ENCODE measurements at regions not wholly inside any gene's neighbourhood (a gene's known extent, or its start where the extent isn't known, plus 50 kb on each side); places are given as distances from the start of the nearest gene placed in this dataset.

DNA sequence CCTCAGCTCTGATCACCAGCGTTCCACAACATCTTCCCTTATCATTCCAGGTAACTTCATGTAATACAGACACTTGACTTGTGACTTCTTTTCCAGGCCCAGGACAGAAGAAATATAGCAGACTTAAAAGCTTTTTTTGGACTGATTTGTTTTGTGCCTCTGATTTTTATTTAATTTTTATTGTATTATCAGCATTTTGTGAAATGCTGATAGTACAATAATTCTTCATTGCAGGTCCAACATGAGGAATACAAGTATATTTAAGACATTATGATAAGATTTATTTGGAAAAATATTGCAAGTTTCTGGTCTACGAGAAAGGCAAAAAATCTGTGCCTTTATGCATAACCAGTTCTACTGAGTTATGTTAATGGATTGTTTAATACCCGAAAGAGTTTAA lies 94.5 kb upstream of the THUMPD2 start:
- WGBS (ENCODE audit: low lambda C conversion rate) = 1% methylated on average over 3 of the region's 3 CpGs
- no peak overlapping the region for H3K4me2 ChIP-seq (ENCODE audit: low read depth, low read length)
- BruUV-seq (replicated peaks) = no TSS peak
- in situ Hi-C loops (cut with HindIII; ENCODE audit: extremely low pct_ligation_motif_present, low pct_unique_long_range_greater_than_20kb) = no loop called here
- H4K20me1 ChIP-seq (ENCODE audit: insufficient read depth, low read length) = no peaks in the 10 kb centered on the region
- no peak for DNase-seq (ENCODE audit: low spot score)
- no peak overlapping the region for H3K9ac ChIP-seq (ENCODE audit: insufficient read depth, low read depth, low read length)
- no peaks in the 10 kb centered on the region for H3K79me2 ChIP-seq (ENCODE audit: insufficient read depth, low read length)
- ChIA-PET POLR2A (no interaction called here), CTCF (ENCODE audit: low intra/inter-chr PET ratio, low total read pairs) (no interaction called here)
- no peak overlapping the region for H3K27ac ChIP-seq (ENCODE audit: extremely low read length, insufficient read depth, low read length)
- peaks cover 0 to 22% of the 10 kb centered on the region in 2 experiments; a peak in 4 of 5 replicates for H3K27me3 ChIP-seq (ENCODE audit: control insufficient read depth in 1 of 2, insufficient read depth in 2 of 2, low read length in 2 of 2)
- no peak for FAIRE-seq
- TF ChIP-seq BRF2 (CRISPR knock-in tag; IDR thresholded peaks at IDR 0.05) = no peak
- peak; percentile 88 for TF ChIP-seq MAFF (IDR thresholded peaks at IDR 0.05; ENCODE audit: low read depth, low read length)
- TF ChIP-seq GFI1 (CRISPR knock-in tag; IDR thresholded peaks at IDR 0.05; ENCODE audit: borderline replicate concordance) = no peak
- no peak for TF ChIP-seq IRF2 (CRISPR knock-in tag; IDR thresholded peaks at IDR 0.05)
- TF ChIP-seq KAT7 (CRISPR knock-in tag; IDR thresholded peaks at IDR 0.05; ENCODE audit: borderline replicate concordance) = no peak
- TF ChIP-seq HOXA9 (CRISPR knock-in tag; IDR thresholded peaks at IDR 0.05; ENCODE audit: borderline replicate concordance) = no peak
- TF ChIP-seq PCBP1 (IDR thresholded peaks at IDR 0.05; ENCODE audit: borderline replicate concordance, low read depth, low read length) = no peak
- peak; percentile 84 to 91 for TF ChIP-seq MAFK (conservative IDR thresholded peaks at IDR 0.05 in 1 of 2, IDR thresholded peaks at IDR 0.05 in 1 of 2; ENCODE audit: low read length in 2 of 2)
- no peak for TF ChIP-seq ZNF703 (CRISPR knock-in tag; IDR thresholded peaks at IDR 0.05; ENCODE audit: borderline replicate concordance)
- TF ChIP-seq ZNF567 (CRISPR knock-in tag; IDR thresholded peaks at IDR 0.05; ENCODE audit: borderline replicate concordance) = no peak
- no peak for TF ChIP-seq SOX5 (CRISPR knock-in tag; IDR thresholded peaks at IDR 0.05; ENCODE audit: borderline replicate concordance)
- TF ChIP-seq ASH2L (IDR thresholded peaks at IDR 0.05; ENCODE audit: insufficient read length, low read depth, low read length) = no peak
- no peak for TF ChIP-seq ZFP36 (IDR thresholded peaks at IDR 0.05; ENCODE audit: borderline replicate concordance, low read depth, low read length, partially characterized antibody)
- TF ChIP-seq RORA (CRISPR knock-in tag; IDR thresholded peaks at IDR 0.05) = no peak
- no peak for TF ChIP-seq ARID2 (CRISPR knock-in tag; IDR thresholded peaks at IDR 0.05; ENCODE audit: borderline replicate concordance)
- no peak for TF ChIP-seq POLR2AphosphoS5 (IDR thresholded peaks at IDR 0.05; ENCODE audit: low read depth, low read length)
- TF ChIP-seq TCF7 (IDR thresholded peaks at IDR 0.05; ENCODE audit: low read depth) = no peak
- TF ChIP-seq, protein P1, sequence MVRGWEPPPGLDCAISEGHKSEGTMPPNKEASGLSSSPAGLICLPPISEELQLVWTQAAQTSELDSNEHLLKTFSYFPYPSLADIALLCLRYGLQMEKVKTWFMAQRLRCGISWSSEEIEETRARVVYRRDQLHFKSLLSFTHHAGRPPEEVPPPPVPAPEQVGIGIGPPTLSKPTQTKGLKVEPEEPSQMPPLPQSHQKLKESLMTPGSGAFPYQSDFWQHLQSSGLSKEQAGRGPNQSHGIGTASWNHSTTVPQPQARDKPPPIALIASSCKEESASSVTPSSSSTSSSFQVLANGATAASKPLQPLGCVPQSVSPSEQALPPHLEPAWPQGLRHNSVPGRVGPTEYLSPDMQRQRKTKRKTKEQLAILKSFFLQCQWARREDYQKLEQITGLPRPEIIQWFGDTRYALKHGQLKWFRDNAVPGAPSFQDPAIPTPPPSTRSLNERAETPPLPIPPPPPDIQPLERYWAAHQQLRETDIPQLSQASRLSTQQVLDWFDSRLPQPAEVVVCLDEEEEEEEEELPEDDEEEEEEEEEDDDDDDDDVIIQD (CRISPR knock-in tag; IDR thresholded peaks at IDR 0.05; ENCODE audit: low read depth) = no peak
- no peak overlapping the region for H3K4me3 ChIP-seq (replicated peaks in 1 of 3; ENCODE audit: insufficient read depth in 1 of 3, low read depth in 2 of 3, low read length in 3 of 3)
- intact Hi-C loops (cut with micrococcal nuclease; ENCODE audit: unreplicated experiment) = no loop called here
- H3K4me1 ChIP-seq (ENCODE audit: insufficient read depth, low read length) = no peaks in the 10 kb centered on the region
- H3K36me3 ChIP-seq (replicated peaks in 1 of 2; ENCODE audit: control insufficient read depth in 1 of 2, insufficient read depth in 2 of 2, low read length in 2 of 2) = no peaks in the 10 kb centered on the region
- H3K9me3 ChIP-seq (ENCODE audit: low read length) = no peaks in the 10 kb centered on the region
- H2AFZ ChIP-seq (ENCODE audit: low read length) = no peak overlapping the region
- no peak for ATAC-seq

Measured in HepG2 (cell line).